Kidney (tissue), 13 donors: ENCODE measurements at regions not wholly inside any gene's neighbourhood (a gene's known extent, or its start where the extent isn't known, plus 50 kb on each side); places are given as distances from the start of the nearest gene placed in this dataset.
A peak's percentile ranks its signal among the peaks of the same experiment; 100 is the strongest.

Experiments
- DNase-seq, 5 donors: peaks; one replicate each; pipeline ENCODE4 v3.0.0-alpha.2; 2013 to 2020
- FAIRE-seq: peaks from 2 replicates; lab custom pipeline; 2012; peaks lifted over from hg19 to GRCh38; lab: Jason Lieb, UNC
- H3K27ac ChIP-seq, 2 donors: one replicate each; pipeline ENCODE4 v1.7.0; 2013; ENCODE audit warnings: low read depth in 2 of 2, low read length in 2 of 2, inconsistent platforms in 1 of 2
- H3K27me3 ChIP-seq: one replicate; pipeline ENCODE4 v1.7.1; 2013; ENCODE audit warnings: low read length, inconsistent platforms; ENCODE audit not compliant: control insufficient read depth, insufficient read depth
- H3K36me3 ChIP-seq, 3 donors: one replicate each; pipeline versions ENCODE4 v1.7.0 to v1.7.1; 2013; ENCODE audit warnings: low read length in 3 of 3, control low read depth in 1 of 3, inconsistent platforms in 1 of 3; ENCODE audit not compliant: insufficient read depth in 3 of 3, control insufficient read depth in 2 of 3
- H3K4me1 ChIP-seq, 3 donors: one replicate each; pipeline versions ENCODE4 v1.7.0 to v1.7.1; 2013; ENCODE audit warnings: low read length in 3 of 3, inconsistent platforms in 1 of 3, low read depth in 1 of 3; ENCODE audit not compliant: control insufficient read depth in 2 of 3, insufficient read depth in 2 of 3
- H3K4me3 ChIP-seq, 3 donors: one replicate each; pipeline versions ENCODE4 v1.7.0 to v1.8.1; 2013; ENCODE audit warnings: low read length in 3 of 3, control low read depth in 1 of 3, inconsistent platforms in 1 of 3
- H3K9ac ChIP-seq, 3 donors: one replicate each; pipeline versions ENCODE4 v1.7.0 to v1.7.1; 2013; ENCODE audit warnings: low read length in 3 of 3, control low read depth in 1 of 3, inconsistent platforms in 1 of 3
- H3K9me3 ChIP-seq, 3 donors: one replicate each; pipeline versions ENCODE4 v1.7.0 to v1.7.1; 2013; ENCODE audit warnings: low read length in 3 of 3, control low read depth in 1 of 3, inconsistent platforms in 1 of 3; ENCODE audit not compliant: control insufficient read depth in 2 of 3, insufficient read depth in 1 of 3
- intact Hi-C: fragments of 100-400 bp; cut with DNase I; formaldehyde crosslinking; loops from one replicate; pipeline ENCODE4 v1.11.1; 2022
- TF ChIP-seq, protein P1 (sequence below): IDR thresholded peaks from 3 replicates; pipeline ENCODE4 v1.5.1; 2012; ENCODE audit warnings: mild to moderate bottlenecking, moderate library complexity, borderline replicate concordance; ENCODE audit not compliant: insufficient read depth; ENCODE audit errors: extremely low read depth
- donor health status: control.
- donor health status: control.
- donor health status: control.
- donor health status: control.
- donor health status: control.
- donor health status: DM: yes; HTN: yes; CAD: no.
- donor health status: Normal renal cell carcinoma (clear cell type).

DNA sequence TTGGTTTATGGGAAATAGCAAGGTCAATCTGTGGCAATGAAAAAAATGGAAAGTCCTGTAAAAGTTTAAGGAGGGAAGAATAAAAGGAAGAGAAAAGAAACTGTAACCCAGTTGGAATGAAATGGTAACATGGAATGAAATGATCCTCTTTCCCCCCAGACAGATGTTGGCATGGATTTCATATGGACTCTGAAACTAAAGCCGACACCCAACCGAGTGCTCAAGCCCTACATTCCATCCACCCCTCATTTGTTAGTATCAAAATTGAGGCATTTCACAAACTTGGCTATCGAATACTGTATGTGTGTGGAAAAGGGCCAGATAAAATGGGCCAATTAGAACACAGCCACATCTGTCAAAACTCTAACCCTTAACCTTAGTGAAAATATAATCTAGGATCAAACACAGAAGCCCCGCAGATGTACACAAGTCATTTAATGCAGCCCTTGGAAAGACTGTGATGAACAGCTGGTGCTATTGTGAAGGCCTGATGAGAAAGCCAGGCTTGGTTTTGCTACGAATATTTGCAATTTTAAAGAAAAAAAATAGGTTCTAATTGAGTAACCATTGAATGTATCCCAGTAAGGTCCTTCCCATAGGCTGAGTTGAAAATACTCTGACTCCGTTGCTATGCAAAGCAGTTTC, 72.6 kb upstream of the RGL1 start:
- intact Hi-C loops: no loop called here
- H3K4me3 ChIP-seq: no peak overlapping the region
- H3K27me3 ChIP-seq: no peaks in the 10 kb centered on the region
- TF ChIP-seq, protein P1, sequence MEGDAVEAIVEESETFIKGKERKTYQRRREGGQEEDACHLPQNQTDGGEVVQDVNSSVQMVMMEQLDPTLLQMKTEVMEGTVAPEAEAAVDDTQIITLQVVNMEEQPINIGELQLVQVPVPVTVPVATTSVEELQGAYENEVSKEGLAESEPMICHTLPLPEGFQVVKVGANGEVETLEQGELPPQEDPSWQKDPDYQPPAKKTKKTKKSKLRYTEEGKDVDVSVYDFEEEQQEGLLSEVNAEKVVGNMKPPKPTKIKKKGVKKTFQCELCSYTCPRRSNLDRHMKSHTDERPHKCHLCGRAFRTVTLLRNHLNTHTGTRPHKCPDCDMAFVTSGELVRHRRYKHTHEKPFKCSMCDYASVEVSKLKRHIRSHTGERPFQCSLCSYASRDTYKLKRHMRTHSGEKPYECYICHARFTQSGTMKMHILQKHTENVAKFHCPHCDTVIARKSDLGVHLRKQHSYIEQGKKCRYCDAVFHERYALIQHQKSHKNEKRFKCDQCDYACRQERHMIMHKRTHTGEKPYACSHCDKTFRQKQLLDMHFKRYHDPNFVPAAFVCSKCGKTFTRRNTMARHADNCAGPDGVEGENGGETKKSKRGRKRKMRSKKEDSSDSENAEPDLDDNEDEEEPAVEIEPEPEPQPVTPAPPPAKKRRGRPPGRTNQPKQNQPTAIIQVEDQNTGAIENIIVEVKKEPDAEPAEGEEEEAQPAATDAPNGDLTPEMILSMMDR: no peak
- DNase-seq (peak in 1 of 5 donors; percentile 2), FAIRE-seq (no peak)
- H3K27ac ChIP-seq: no peak overlapping the region
- H3K36me3 ChIP-seq: no peaks in the 10 kb centered on the region
- peaks cover 0 to 7% (median 5%) of the 10 kb centered on the region in 3 donors for H3K4me1 ChIP-seq
- H3K9ac ChIP-seq: no peak overlapping the region
- H3K9me3 ChIP-seq: no peaks in the 10 kb centered on the region

DNA sequence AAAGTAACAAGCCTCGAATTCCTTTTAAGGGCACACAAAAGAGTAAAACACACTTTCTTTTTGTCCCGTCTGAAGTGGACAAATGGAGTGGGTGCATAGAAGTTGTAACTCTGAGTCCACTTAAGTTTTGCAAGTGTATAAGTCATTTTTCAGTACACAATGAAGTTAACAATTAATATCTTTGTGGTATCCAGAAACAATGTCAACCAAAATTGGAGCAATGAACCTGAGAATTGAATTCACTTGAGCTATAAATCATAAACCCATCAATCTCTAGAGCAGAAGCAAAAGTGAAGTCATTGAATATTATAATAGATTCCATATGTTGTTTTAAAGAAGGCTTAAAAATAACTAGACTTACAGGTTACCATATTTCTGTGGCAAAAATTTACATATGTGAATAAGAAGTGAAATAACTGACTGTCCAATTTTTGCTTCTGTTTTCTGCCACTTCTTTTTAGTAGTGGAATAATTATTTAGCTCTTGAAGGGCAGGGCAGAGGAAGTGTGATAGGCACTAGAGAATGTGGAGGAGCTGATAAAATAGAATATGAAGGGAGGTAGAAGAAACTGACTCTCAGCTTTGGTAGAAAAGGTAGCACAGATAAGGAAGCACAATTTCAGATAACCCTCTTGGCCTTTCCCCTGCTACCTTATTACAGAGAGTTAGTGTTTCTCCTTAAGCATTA, 73.9 kb upstream of the RGL1 start:
- H3K27me3 ChIP-seq: no peaks in the 10 kb centered on the region
- no peak overlapping the region for H3K9ac ChIP-seq
- H3K4me3 ChIP-seq: no peak overlapping the region
- TF ChIP-seq, protein P1: no peak
- FAIRE-seq (no peak), DNase-seq (no peak)
- no peak overlapping the region for H3K27ac ChIP-seq
- intact Hi-C loops: no loop called here
- peaks cover 0 to 7% (median 5%) of the 10 kb centered on the region in 3 donors for H3K4me1 ChIP-seq
- no peaks in the 10 kb centered on the region for H3K36me3 ChIP-seq
- H3K9me3 ChIP-seq: no peaks in the 10 kb centered on the region

DNA sequence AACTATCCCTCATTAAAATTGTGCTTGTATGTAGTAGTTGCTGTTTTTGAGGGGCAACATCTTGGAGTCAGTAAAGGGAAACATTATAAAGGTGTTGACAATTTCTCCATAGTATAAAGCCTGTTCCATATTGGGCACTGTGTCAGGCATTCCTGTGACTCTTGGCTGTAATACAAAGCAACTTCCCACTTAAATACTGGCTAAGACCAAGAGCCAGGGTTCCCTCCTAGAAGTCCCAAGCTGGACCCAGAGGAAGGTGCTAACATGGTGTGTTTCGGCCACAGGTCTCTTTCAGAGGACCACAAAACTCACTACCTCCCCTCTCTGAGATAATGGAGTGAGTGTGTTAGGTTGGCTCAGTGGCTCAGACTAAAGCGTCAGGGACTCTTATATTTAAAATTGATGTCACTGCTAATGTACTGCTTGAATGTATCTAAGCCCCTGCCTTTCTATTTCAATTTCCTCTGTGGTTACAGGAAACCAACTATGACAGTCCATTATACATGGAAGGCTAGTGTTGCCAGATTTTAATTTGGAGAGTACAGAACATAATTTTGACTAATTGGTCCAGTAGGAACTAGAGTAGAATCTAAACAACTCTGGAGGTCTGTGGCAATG, 74.7 kb upstream of the RGL1 start:
- Histone ChIP-seq H3K27ac (no peak overlapping the region), H3K4me1 (peaks cover 0 to 5% (median 4%) of the 10 kb centered on the region in 3 donors), H3K4me3 (no peak overlapping the region), H3K9ac (no peak overlapping the region), H3K27me3 (no peaks in the 10 kb centered on the region), H3K36me3 (no peaks in the 10 kb centered on the region), H3K9me3 (no peaks in the 10 kb centered on the region)
- FAIRE-seq (no peak), DNase-seq (no peak)
- TF ChIP-seq, protein P1: no peak
- intact Hi-C loops: no loop called here
